ENCODE measurements at regions not wholly inside any gene's neighbourhood (a gene's known extent, or its start where the extent isn't known, plus 50 kb on each side); places are given as distances from the start of the nearest gene placed in this dataset.
"Not testable (repeated sequence)": the region's sequence is repeated elsewhere in the genome, so short reads cannot be mapped to it uniquely, and the experiment has no call there.

- DNase-seq = no peak
- Mint-ChIP-seq H3K9me3 (ENCODE audit: unreplicated experiment) (no peaks in the 10 kb centered on the region), H3K36me3 (ENCODE audit: unreplicated experiment) (no peaks in the 10 kb centered on the region), H3K4me1 (ENCODE audit: low read depth, unreplicated experiment) (no peaks in the 10 kb centered on the region), H3K4me3 (ENCODE audit: unreplicated experiment) (no peak overlapping the region), H3K27ac (ENCODE audit: unreplicated experiment) (no peak overlapping the region), H3K27me3 (ENCODE audit: unreplicated experiment) (no peaks in the 10 kb centered on the region)
- TF ChIP-seq, protein P1, sequence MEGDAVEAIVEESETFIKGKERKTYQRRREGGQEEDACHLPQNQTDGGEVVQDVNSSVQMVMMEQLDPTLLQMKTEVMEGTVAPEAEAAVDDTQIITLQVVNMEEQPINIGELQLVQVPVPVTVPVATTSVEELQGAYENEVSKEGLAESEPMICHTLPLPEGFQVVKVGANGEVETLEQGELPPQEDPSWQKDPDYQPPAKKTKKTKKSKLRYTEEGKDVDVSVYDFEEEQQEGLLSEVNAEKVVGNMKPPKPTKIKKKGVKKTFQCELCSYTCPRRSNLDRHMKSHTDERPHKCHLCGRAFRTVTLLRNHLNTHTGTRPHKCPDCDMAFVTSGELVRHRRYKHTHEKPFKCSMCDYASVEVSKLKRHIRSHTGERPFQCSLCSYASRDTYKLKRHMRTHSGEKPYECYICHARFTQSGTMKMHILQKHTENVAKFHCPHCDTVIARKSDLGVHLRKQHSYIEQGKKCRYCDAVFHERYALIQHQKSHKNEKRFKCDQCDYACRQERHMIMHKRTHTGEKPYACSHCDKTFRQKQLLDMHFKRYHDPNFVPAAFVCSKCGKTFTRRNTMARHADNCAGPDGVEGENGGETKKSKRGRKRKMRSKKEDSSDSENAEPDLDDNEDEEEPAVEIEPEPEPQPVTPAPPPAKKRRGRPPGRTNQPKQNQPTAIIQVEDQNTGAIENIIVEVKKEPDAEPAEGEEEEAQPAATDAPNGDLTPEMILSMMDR (IDR thresholded peaks at IDR 0.05; ENCODE audit: partially characterized antibody, unreplicated experiment) = no peak
Measured at GRCh38 chr3:106963442-106963841, 413.8 kb upstream of the CCDC54 start.

GRCh38 chr3:106965307-106965706 is 411.9 kb upstream of the CCDC54 start:
- H3K4me1 Mint-ChIP-seq (ENCODE audit: low read depth, unreplicated experiment) = no peaks in the 10 kb centered on the region
- DNase-seq = no peak
- H3K27ac Mint-ChIP-seq (ENCODE audit: unreplicated experiment) = no peak overlapping the region
- H3K4me3 Mint-ChIP-seq (ENCODE audit: unreplicated experiment) = no peak overlapping the region
- H3K36me3 Mint-ChIP-seq (ENCODE audit: unreplicated experiment) = no peaks in the 10 kb centered on the region
- no peaks in the 10 kb centered on the region for H3K9me3 Mint-ChIP-seq (ENCODE audit: unreplicated experiment)
- H3K27me3 Mint-ChIP-seq (ENCODE audit: unreplicated experiment) = no peaks in the 10 kb centered on the region
- TF ChIP-seq, protein P1 (IDR thresholded peaks at IDR 0.05; ENCODE audit: partially characterized antibody, unreplicated experiment) = no peak

GRCh38 chr3:106969596-106969995 is 407.6 kb upstream of the CCDC54 start:
- Mint-ChIP-seq H3K9me3 (ENCODE audit: unreplicated experiment) (peaks cover 4% of the 10 kb centered on the region), H3K4me1 (ENCODE audit: low read depth, unreplicated experiment) (no peaks in the 10 kb centered on the region), H3K36me3 (ENCODE audit: unreplicated experiment) (no peaks in the 10 kb centered on the region), H3K4me3 (ENCODE audit: unreplicated experiment) (no peak overlapping the region), H3K27ac (ENCODE audit: unreplicated experiment) (no peak overlapping the region), H3K27me3 (ENCODE audit: unreplicated experiment) (no peaks in the 10 kb centered on the region)
- no peak for DNase-seq
- TF ChIP-seq, protein P1 (IDR thresholded peaks at IDR 0.05; ENCODE audit: partially characterized antibody, unreplicated experiment) = no peak

GRCh38 chr3:106981392-106981791 is 395.8 kb upstream of the CCDC54 start:
- TF ChIP-seq, protein P1 (IDR thresholded peaks at IDR 0.05; ENCODE audit: partially characterized antibody, unreplicated experiment) = no peak
- Mint-ChIP-seq H3K9me3 (ENCODE audit: unreplicated experiment) (no peaks in the 10 kb centered on the region), H3K4me1 (ENCODE audit: low read depth, unreplicated experiment) (no peaks in the 10 kb centered on the region), H3K27me3 (ENCODE audit: unreplicated experiment) (no peaks in the 10 kb centered on the region), H3K36me3 (ENCODE audit: unreplicated experiment) (no peaks in the 10 kb centered on the region), H3K4me3 (ENCODE audit: unreplicated experiment) (no peak overlapping the region), H3K27ac (ENCODE audit: unreplicated experiment) (no peak overlapping the region)
- DNase-seq = no peak

DNA sequence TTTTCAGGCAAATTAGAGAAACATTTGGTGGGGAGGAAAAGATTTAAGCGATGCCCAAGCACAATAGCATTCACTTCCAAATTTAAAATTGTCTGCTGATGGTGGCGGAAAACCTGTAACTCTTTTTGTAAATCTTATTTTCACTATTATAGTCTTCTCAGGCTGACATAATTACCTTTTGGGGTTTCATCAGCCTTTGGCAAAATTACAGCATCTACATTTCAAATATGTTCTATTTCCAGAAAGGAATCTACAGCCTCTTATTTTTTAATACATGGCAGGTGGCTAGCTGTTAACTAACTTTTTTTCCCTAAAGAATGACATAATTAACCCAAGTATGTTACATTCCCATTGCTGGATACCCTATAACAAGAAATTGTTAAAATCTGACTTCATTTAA is 391.5 kb upstream of the CCDC54 start:
- DNase-seq = no peak
- Mint-ChIP-seq H3K4me1 (ENCODE audit: low read depth, unreplicated experiment) (no peaks in the 10 kb centered on the region), H3K27ac (ENCODE audit: unreplicated experiment) (no peak overlapping the region), H3K9me3 (ENCODE audit: unreplicated experiment) (no peaks in the 10 kb centered on the region), H3K4me3 (ENCODE audit: unreplicated experiment) (no peak overlapping the region), H3K27me3 (ENCODE audit: unreplicated experiment) (no peaks in the 10 kb centered on the region), H3K36me3 (ENCODE audit: unreplicated experiment) (no peaks in the 10 kb centered on the region)
- TF ChIP-seq, protein P1 (IDR thresholded peaks at IDR 0.05; ENCODE audit: partially characterized antibody, unreplicated experiment) = no peak

- H3K27me3 Mint-ChIP-seq (ENCODE audit: unreplicated experiment); H3K36me3 Mint-ChIP-seq (ENCODE audit: unreplicated experiment); H3K9me3 Mint-ChIP-seq (ENCODE audit: unreplicated experiment); H3K4me1 Mint-ChIP-seq (ENCODE audit: low read depth, unreplicated experiment); H3K4me3 Mint-ChIP-seq (ENCODE audit: unreplicated experiment); DNase-seq; H3K27ac Mint-ChIP-seq (ENCODE audit: unreplicated experiment): not testable (repeated sequence)
Measured at GRCh38 chr3:106998841-106999682, 378.2 kb upstream of the CCDC54 start.

All from glutamatergic neuron (in vitro differentiated cells).